ENCODE measurements at regions not wholly inside any gene's neighbourhood (a gene's known extent, or its start where the extent isn't known, plus 50 kb on each side); places are given as distances from the start of the nearest gene placed in this dataset.
"Not testable (repeated sequence)": the region's sequence is repeated elsewhere in the genome, so short reads cannot be mapped to it uniquely, and the experiment has no call there.

DNA sequence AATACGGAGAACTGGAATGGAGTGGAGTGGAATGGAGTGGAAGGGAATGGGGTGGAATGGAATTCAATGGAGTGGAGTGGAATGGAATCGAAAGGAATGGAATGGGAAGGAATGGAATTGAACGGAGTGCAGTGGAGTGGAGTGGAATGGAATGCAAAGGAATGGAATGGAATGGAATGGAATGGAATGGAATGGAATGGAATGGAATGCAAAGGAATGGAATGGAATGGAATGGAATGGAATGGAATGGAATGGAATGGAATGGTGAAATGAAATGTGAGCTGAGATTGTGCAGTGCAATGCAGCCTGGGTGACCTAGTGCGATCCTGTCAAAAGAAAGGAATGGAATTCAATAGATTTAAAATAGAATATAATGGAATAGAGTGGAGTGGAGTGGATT, 357.3 kb upstream of the WSB1 start:
- not testable (repeated sequence) for DNase-seq (ENCODE audit: low read depth in 3 of 3)

DNA sequence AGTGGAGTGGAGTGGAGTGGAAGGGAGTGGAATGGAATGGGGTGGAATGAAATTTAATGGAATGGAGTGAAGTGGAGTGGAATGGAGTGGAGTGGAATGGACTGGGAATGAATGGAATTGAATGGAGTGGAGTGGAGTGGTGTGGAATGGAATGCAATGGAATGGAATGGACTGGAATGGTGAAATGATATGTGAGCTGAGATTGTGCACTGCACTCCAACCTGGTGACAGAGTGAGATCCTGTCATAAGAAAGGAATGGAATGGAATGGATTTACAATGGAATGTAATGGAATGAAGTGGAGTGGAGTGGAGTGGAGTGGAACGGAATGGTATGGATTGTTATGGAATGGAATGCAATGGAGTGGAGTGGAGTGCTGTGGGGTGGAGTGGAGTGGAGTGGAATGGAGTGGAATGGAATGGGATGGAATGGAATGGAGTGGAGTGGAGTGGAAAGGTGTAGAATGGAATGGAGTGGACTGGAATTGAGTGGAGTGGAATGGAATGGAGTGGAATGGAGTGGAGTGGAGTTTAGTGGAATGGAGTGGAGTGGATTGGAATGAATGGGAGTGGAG, 356.1 kb upstream of the WSB1 start:
- DNase-seq (ENCODE audit: low read depth in 3 of 3), result not testable (repeated sequence)

DNA sequence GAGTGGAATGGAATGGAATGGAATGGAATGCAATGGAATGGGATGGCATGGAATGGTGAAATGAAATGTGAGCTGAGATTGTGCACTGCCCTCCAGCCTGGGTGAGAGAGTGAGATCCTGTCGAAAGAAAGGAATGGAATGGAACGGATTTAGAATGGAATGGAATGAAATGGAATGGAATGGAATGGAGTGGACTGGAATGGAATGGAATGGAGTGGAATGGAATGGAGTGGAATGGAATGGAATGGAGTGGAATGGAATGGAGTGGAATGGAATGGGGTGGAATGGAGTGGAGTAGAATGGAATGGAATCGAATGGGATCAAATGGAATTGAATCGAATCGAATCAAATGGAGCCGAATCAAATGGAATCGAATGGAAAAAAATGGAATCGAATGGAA, 354.2 kb upstream of the WSB1 start:
- not testable (repeated sequence) for DNase-seq (ENCODE audit: low read depth in 3 of 3)

DNA sequence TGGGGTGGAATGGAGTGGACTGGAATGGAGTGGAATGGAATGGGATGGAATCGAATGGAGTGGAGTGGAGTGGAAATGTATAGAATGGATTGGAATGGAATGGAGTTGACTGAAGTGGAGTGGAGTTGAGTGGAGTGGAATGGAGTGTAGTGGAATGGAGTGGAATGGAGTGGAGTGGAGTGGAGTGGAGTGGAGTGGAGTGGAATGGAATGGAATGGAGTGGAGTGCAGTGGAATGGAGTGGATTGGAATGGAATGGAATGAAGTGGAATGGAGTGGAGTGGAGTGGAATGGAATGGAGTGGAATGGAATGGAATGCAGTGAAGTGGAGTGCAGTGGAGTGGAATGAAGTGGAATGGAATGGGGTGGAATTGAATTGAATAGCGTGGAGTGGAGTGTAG, 353.3 kb upstream of the WSB1 start:
- DNase-seq (ENCODE audit: low read depth in 3 of 3), result not testable (repeated sequence)

DNA sequence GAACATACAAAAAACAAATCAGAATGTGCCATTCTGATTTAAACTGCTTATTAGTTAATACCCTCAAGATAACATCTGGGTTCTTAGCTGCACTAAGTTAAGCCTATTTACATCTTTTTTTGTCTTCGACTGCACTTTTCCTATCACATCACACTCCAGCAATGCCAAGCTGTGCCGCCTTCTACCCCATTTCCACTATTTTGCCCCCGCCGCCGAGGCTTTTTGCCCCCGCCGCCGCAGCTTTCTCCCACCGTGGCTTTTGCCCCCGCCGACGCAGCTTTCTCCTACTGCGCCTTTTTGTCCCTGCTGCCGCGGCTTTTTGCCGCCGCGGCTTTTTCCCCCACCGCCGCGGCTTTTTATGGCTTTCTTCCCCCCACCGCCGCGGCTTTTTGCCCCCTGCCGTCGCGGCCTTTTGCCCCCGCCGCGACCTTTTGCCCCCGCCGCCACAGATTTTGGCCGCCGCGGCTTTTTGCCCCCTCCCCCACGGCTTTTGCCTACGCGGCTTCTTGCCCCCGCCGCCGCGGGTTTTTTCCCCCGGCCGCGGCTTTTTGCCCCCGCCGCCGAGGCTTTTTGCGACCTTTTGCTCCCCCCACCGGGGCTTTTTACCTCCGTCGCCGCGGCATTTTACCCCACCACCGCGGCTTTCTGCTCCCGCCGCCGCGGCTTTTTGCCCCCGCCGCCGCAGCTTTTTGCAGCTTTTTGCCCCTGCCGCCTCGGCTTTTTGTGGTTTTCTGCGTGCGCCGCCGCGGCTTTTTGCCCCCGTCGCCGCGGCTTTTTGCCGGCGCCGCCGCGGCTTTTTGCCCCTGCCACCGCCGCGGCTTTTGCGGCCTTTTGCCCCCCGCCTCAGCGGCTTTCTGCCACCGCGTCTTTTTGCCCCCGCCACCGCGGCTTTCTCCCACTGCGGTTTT, 331.4 kb upstream of the WSB1 start:
- DNase-seq (ENCODE audit: low read depth in 3 of 3), result no peak

DNA sequence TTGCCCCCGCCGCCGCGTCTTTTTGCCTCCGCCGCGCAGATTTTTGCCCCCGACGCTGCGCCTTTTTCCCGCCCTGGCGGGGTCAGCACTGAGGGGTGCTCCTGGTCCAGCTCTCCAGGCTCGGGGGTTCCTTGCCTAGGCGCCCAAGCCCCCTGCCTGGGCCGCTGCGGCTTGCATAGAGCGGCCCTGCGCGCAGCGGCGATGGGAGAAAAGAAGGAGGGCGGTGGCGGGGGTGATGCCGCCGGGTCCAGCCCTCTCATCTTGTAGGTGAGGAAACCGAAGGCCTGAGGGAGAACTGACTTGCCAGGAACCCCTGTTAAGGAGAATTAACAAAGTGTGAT, 330.8 kb upstream of the WSB1 start:
- DNase-seq (ENCODE audit: low read depth in 3 of 3), result no peak

DNA sequence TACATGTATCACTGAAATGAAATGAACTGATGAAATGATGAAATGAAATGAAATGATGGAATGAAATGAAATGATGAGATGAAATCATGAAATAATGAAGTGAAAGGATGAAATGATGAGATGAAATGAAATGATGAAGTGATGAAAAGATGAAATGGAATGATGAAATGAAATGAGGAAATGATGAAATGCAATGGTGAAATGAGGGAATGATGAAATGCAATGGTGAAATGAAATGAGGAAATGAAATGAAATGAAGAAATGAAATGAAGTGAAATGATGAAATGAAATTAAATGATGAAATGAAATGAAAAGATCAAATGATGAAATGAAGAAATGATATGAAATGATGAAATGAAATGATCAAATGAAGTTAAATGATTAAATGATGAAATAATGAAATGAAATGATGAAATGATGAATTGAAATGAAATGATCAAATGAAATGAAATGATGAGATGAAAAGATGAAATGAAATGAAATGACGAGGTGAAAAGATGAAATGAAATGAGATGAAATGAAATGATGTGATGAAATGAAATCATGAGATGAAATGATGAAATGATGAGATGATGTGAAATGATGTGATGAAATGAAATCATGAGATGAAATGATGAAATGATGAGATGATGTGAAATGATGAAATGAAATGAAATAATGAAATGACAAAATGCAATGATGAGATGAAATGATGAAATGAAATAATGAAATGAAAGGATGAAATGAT, 327.9 kb upstream of the WSB1 start:
- DNase-seq (ENCODE audit: low read depth in 3 of 3), result not testable (repeated sequence)

DNA sequence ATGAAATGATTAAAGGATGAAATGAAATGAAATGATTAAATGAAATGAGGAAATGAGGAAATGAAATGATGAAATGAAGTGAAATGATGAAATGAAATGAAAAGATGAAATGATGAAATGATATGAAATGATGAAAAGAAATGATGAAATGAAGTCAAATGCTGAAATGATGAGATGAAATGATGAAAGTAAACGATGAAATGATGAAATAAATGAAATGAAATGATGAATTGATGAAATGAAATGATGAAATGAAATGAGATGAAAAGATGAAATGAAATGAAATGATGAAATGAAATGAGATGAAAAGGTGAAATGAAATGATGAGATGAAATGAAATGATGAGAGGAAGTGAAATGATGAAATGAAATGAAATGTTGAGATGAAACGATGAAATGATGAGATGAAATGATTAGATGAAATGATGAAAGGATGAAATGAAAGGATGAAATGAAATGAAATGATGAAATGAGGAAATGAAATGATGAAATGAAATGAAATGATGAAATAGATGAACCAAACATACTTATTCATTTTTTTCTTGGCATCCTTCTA, 327.2 kb upstream of the WSB1 start:
- DNase-seq (ENCODE audit: low read depth in 3 of 3), result not testable (repeated sequence)

DNA sequence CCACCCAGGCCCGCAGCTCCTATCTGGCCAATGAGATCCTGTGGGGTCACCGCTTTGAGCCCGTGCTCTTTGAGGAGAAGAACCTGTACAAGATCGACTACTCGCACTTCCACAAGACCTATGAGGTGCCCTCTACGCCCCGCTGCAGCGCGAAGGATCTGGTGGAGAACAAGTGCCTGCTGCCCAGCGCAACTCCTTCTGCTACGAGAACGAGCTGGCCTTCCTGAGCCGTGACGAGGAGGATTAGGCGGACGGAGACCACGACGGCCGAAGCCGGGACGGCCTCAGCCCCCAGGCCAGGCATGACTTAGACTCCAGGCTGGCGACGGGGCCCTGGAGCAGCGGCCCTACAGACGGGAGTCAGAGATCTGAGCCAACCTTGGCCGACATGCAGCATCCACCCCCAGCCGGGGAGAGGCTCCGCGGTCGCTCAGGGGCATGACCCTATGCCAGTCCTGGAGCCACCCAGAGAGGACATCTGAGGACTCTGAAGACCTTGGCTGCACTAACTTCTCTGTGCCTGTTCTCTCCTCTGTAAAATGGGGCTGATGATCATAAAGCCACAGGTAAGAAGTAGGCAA, 312.0 kb upstream of the WSB1 start:
- not testable (repeated sequence) for DNase-seq (ENCODE audit: low read depth in 3 of 3)

DNA sequence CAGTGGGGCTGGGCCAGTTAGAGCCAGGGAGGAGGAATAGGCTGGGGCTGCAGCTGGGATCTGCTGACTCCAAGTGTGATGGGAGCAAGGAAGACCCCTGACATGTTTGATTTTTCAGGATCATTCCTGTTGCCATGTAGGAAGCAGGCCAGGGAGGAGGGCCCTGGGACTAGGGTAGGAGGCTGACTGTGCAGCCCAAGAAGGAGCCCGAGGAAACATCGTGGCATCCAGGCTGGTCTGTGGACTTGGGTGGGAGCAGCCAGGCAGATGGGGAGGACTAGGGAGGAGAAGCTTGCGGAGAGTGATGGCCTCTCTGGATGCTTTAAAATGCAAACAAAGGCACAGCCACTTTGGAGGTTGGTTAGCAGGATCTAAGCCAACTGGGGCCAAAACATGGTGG, 311.4 kb upstream of the WSB1 start:
- not testable (repeated sequence) for DNase-seq (ENCODE audit: low read depth in 3 of 3)

DNA sequence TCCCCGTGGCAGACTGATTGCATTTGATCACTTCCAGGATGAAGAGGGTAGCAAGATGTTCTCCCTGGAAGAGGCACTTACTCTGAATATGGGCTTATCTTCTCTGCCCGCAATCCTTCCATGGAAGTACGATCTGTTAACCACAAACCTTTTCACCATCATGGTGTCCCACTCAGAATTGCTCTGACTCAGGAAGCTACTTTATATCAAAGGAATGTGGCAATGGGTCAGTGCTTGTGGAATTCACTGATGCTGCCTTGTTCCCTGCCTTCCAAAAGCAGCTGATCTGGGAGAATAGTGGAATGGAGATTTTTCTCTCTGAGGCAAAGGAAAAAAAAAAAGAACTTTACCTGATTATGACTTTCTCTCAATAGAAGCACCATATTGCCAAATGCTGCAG, 306.1 kb upstream of the WSB1 start:
- not testable (repeated sequence) for DNase-seq (ENCODE audit: low read depth in 3 of 3)

DNA sequence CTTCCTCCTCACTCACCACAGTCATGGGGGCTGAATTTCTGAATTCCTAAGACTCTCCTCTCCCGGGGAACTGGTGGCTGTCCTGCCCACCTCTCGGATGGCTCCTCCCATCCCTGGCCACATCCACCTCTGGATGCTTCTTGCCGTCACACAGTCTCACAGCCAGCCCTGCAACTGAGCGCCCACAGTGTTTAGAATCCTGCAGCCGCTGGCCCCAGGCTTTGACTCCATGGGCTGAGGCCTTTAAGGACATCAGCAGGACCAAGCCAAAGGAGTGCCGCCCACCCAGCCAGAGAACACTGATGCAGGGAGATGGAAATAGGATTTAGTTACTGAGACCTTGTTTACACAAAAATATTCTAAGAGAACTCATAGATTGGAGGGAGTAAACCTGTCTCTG, 299.3 kb upstream of the WSB1 start:
- not testable (repeated sequence) for DNase-seq (ENCODE audit: low read depth in 3 of 3)

DNA sequence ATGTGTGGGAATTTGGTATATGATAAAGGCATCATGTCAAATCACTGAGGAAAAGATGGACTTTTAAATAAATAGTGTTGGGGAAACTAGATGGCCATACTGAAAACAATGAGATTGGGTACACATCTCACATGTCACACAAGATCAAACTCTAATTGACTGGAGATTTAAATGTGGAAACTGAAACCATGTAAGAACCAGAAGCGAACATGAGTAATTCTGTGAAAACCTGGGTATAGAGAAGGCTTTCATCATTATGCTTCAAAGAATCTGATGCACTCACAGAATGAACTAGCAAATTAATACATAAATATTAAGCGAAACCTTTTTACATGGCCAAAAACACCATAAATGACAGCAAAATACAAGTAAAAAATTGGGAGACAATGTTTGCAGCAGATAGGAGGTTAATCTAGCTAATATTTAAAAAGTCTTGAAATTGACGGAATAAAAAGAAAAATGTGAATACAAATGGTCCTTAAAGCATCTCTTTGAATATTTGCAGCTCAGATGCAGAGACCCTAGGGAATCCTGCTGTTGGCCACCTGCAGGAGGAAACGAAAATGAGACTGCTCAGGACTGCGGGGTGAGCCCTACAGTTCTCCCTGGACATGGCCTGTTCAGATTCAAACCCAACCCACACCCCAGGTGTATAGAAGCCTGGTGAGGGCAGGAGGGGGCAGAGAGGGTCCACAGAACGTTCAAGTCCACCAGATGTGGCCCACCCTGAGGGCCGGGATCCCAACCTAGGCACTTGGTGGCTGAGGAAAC, 297.6 kb upstream of the WSB1 start:
- DNase-seq (ENCODE audit: low read depth in 3 of 3), result not testable (repeated sequence)

DNA sequence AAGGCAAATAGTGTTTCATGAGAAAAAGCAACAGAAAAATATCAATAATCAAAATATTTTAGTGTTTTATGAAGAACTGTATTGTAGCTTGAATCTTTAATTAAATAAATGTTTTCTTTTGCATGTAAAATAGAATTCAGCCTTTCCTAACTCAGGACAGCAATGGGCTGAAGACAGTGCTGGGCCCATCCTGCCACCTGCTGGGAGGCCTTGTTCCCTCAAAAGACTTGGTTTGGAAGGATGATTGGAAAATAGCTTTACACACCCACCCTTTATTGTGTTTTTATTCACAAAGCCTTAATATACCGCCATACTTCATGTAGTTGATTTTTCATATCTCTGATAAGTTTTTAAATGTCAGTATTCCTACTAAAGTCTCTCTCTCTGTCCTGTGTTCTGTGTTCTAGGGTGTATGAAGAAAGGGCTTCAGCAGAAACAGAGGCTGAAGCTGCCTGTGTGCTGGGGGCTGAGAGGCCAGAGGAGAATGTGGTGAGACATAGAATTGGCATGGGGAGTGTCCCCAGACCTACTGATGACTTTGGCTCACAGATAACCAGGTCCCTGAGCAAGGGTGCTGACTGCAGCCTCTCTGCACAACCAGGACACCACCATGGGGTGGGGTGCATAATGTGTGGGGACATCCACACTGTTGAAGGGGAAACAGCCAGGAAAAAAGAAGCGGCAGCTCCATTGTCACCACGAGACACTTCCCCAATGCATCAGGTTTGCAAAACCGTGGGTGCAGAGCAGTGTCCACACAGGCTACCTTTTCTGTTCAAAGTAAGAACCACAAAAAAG, 286.0 kb upstream of the WSB1 start:
- not testable (repeated sequence) for DNase-seq (ENCODE audit: low read depth in 3 of 3)

DNA sequence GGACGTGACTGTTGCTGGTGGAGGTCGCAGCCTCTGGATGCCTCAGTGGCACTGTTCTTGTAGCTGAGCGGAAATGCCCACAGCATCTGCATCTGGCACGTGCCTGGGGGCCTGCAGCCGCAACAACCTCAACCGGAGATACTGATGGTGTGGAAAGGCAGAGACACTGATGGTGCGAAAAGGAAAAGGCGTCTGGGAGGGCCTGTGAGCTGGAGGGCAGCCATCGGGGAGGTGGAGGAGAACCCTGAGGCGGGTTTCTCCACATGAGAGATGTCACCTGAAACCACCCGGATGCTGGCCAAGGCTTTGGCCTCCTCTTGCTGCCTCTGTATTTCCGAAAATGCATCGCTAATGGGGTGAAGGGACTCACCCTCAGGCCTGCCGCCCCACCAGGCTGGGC, 284.8 kb upstream of the WSB1 start:
- DNase-seq (ENCODE audit: low read depth in 3 of 3), result no peak

DNA sequence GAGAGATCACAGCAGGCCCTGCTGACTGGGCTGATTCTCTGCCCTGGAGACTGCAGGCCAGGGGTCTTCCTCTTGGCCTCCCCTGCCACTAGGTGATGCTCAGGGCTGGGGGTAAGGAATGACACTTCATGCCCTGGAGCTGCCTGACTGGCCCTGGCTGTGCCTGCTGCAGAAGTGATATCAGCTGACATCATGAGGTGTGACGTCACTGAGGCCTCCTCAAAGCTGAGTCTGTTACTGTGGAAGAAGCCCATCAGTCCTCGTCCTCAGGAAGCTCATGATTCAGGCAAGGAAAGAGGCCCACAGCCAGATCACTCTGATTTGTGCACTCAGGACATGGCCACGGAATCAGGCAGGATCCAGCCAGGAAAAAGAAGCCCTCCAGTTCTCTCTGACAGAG, 283.8 kb upstream of the WSB1 start:
- DNase-seq (ENCODE audit: low read depth in 3 of 3), result not testable (repeated sequence)

DNA sequence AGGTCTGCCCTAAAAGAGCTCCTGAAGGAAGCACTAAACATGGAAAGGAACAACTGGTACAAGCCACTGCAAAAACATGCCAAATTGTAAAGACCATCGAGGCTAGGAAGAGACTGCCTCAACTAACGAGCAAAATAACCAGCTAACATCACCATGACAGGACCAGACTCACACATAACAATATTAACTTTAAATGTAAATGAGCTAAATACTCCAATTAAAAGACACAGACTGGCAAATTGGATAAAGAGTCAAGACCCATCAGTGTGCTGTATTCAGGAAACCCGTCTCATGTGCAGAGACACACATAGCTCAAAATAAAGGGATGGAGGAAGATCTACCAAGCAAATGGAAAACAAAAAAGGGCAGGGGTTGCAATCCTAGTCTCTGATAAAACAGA, 263.4 kb upstream of the WSB1 start:
- DNase-seq (ENCODE audit: low read depth in 3 of 3), result not testable (repeated sequence)

DNA sequence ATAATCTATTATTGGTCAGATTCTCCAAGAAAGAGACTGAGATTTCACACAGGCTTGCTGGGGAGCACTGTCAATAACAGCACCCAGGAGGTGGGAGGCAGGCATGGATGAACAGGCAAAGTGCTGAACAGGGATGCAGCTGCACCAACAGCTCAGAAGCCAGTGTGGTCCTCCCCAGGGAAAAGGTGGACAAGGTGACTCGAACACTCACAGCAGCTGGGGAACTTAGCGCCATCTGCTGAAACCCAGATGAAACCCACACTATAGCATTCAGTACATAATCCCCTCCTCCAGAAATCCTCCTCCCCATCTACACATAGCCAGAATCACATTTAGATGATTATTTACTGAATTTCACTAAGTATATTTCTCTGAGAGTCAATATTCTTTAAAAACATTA, 255.2 kb upstream of the WSB1 start:
- DNase-seq (ENCODE audit: low read depth in 3 of 3), result no peak

DNA sequence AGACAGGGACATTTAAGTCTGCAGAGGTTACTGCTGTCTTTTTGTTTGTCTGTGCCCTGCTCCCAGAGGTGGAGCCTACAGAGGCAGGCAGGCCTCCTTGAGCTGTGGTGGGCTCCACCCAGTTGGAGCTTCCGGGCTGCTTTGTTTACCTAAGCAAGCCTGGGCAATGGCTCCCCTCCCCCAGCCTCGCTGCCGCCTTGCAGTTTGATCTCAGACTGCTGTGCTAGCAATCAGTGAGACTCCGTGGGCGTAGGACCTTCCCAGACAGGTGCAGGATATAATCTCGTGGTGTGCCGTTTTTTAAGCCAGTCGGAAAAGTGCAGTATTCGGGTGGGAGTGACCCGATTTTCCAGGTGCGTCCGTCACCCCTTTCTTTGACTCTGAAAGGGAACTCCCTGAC, 248.9 kb upstream of the WSB1 start:
- not testable (repeated sequence) for DNase-seq (ENCODE audit: low read depth in 3 of 3)

DNA sequence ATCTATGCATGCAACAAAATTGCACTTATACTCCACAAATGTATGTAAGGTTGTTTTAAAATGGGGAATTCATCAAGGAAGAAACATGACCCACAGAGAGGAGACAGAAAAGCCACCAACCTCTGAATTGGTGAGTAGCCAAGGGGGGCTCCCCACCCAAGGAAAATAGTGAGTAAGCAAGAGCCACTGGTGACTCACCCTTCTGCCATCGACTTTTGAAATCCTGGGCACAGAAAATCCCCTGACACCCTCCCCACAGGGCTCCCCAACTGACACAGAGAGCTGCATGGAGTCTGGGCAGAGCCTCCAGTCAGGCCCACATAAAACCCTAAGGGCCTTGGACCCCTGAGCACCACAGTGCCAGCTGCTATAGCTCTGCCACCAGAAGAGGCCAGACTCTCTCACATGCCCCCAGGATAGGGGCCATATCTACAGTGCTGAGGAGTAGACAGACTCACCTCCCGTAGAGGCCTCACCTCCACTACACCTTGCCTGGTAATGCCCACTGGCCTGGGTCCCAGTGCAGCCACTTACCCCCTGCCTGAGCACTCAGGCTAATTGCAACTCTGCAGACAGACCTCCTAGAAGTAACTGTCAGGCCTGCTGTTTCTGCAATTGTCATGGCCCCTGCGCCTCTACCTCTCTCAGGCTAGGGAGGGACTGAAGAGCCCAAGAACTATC, 244.7 kb upstream of the WSB1 start:
- peak in 1 of 3 donors; percentile 1 for DNase-seq (ENCODE audit: low read depth in 3 of 3)

Data from stimulated activated CD4-positive, alpha-beta T cell treated with anti-CD3 and anti-CD28 coated beads, TNF-alpha, amount 100 ng/mL, for 48 hours (primary cell).